H7 (cell line): ENCODE measurements at regions not wholly inside any gene's neighbourhood (a gene's known extent, or its start where the extent isn't known, plus 50 kb on each side); places are given as distances from the start of the nearest gene placed in this dataset.
"Not testable (repeated sequence)": the region's sequence is repeated elsewhere in the genome, so short reads cannot be mapped to it uniquely, and the experiment has no call there.

Source experiments
- DNase-seq: peaks from one replicate; pipeline ENCODE4 v3.0.0; 2012
- H3K27me3 ChIP-seq: 2 replicates; pipeline ENCODE4 v1.6.0; 2011; ENCODE audit warnings: mild to moderate bottlenecking, low read length; ENCODE audit not compliant: control insufficient read depth, insufficient read depth
- H3K36me3 ChIP-seq: replicated peaks from 2 replicates; pipeline ENCODE4 v1.5.1; 2011; ENCODE audit warnings: low read length; ENCODE audit not compliant: control insufficient read depth, insufficient read depth
- H3K4me3 ChIP-seq: 2 replicates; pipeline ENCODE4 v1.5.1; 2011; ENCODE audit warnings: low read depth, mild to moderate bottlenecking, control low read depth, low read length, moderate library complexity; ENCODE audit not compliant: insufficient read depth

GRCh38 chr6:119814609-119815400 is 465.2 kb upstream of the MAN1A1 start:
- Histone ChIP-seq H3K27me3 (no peaks in the 10 kb centered on the region), H3K4me3 (no peak overlapping the region), H3K36me3 (no peaks in the 10 kb centered on the region)
- no peak for DNase-seq

GRCh38 chr6:119802464-119802863 is 452.9 kb upstream of the MAN1A1 start:
- Histone ChIP-seq H3K4me3 (no peak overlapping the region), H3K27me3 (no peaks in the 10 kb centered on the region), H3K36me3 (no peaks in the 10 kb centered on the region)
- DNase-seq: no peak

- Histone ChIP-seq H3K4me3 (no peak overlapping the region), H3K36me3 (no peaks in the 10 kb centered on the region), H3K27me3 (no peaks in the 10 kb centered on the region)
- DNase-seq: no peak
Measured at GRCh38 chr6:119801056-119801455, 451.5 kb upstream of the MAN1A1 start.

- no peak for DNase-seq
- no peaks in the 10 kb centered on the region for H3K27me3 ChIP-seq
Measured at GRCh38 chr6:119800526-119800925, 451.0 kb upstream of the MAN1A1 start.

GRCh38 chr6:119799596-119800509 is 450.3 kb upstream of the MAN1A1 start:
- Histone ChIP-seq H3K4me3 (no peak overlapping the region), H3K27me3 (no peaks in the 10 kb centered on the region), H3K36me3 (no peaks in the 10 kb centered on the region)
- DNase-seq: no peak

More at GRCh38 chr6:119800526-119800925, 451.0 kb upstream of the MAN1A1 start:
- Histone ChIP-seq H3K36me3 (no peaks in the 10 kb centered on the region), H3K4me3 (no peak overlapping the region)

GRCh38 chr6:119791736-119792135 is 442.2 kb upstream of the MAN1A1 start:
- Histone ChIP-seq H3K36me3 (no peaks in the 10 kb centered on the region), H3K4me3 (no peak overlapping the region), H3K27me3 (no peaks in the 10 kb centered on the region)
- no peak for DNase-seq

GRCh38 chr6:119781365-119781764 is 431.8 kb upstream of the MAN1A1 start:
- no peaks in the 10 kb centered on the region for H3K36me3 ChIP-seq
- no peak for DNase-seq
- H3K27me3 ChIP-seq: no peaks in the 10 kb centered on the region
- H3K4me3 ChIP-seq: no peak overlapping the region

- no peak for DNase-seq
- Histone ChIP-seq H3K27me3 (no peaks in the 10 kb centered on the region), H3K4me3 (no peak overlapping the region), H3K36me3 (no peaks in the 10 kb centered on the region)
Measured at GRCh38 chr6:119768201-119768600, 418.6 kb upstream of the MAN1A1 start.

GRCh38 chr6:119764927-119765681 is 415.5 kb upstream of the MAN1A1 start:
- no peak for DNase-seq
- H3K27me3 ChIP-seq: no peaks in the 10 kb centered on the region
- no peaks in the 10 kb centered on the region for H3K36me3 ChIP-seq
- no peak overlapping the region for H3K4me3 ChIP-seq

GRCh38 chr6:119760046-119760445 is 410.5 kb upstream of the MAN1A1 start:
- Histone ChIP-seq H3K36me3 (no peaks in the 10 kb centered on the region), H3K4me3 (no peak overlapping the region), H3K27me3 (no peaks in the 10 kb centered on the region)
- DNase-seq: no peak

GRCh38 chr6:119758385-119758784 is 408.8 kb upstream of the MAN1A1 start:
- DNase-seq: no peak
- Histone ChIP-seq H3K27me3 (no peaks in the 10 kb centered on the region), H3K36me3 (no peaks in the 10 kb centered on the region), H3K4me3 (no peak overlapping the region)

GRCh38 chr6:119757467-119757866 is 407.9 kb upstream of the MAN1A1 start:
- H3K36me3 ChIP-seq: no peaks in the 10 kb centered on the region
- H3K27me3 ChIP-seq: no peaks in the 10 kb centered on the region
- no peak for DNase-seq
- no peak overlapping the region for H3K4me3 ChIP-seq

- Histone ChIP-seq H3K4me3 (no peak overlapping the region), H3K36me3 (no peaks in the 10 kb centered on the region), H3K27me3 (no peaks in the 10 kb centered on the region)
- DNase-seq: no peak
Measured at GRCh38 chr6:119749335-119749734, 399.8 kb upstream of the MAN1A1 start.

- not testable (repeated sequence) for DNase-seq
Measured at GRCh38 chr6:119748535-119748934, 399.0 kb upstream of the MAN1A1 start.

More at GRCh38 chr6:119748535-119748934, 399.0 kb upstream of the MAN1A1 start:
- not testable (repeated sequence) for H3K36me3 ChIP-seq, H3K4me3 ChIP-seq, H3K27me3 ChIP-seq
